WTC11 (cell line): ENCODE measurements at regions not wholly inside any gene's neighbourhood (a gene's known extent, or its start where the extent isn't known, plus 50 kb on each side); places are given as distances from the start of the nearest gene placed in this dataset.

Experiments
- GTF2I ChIP-seq: fragments of 250-450 bp; sonication (Bioruptor Pico); conservative IDR thresholded peaks from 2 replicates; pipeline ENCODE4 v1.4.0; 2021; ENCODE audit warnings: mild to moderate bottlenecking
- ZNF423 ChIP-seq: fragments of 250-450 bp; sonication (Bioruptor Pico); IDR thresholded peaks from 2 replicates; pipeline ENCODE4 v2.1.2; 2022; ENCODE audit warnings: mild to moderate bottlenecking, moderate library complexity

DNA sequence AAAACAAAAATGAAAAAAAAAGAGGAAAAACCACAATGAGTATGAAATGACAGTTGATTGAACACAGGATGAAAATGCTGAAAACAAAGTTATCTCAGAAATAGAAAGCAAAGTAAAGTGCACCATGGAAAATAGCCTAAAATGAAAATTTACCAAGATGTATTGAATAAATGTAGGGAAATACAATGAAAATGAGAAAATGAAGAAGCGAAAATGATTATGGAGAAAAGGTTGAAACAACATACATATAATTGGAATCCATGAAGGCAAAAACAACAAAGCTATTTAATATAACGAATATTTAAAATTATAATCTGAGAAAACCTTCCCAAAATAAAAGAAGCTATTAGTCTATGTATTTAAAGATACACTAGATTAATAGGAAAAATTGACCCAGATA lies 147.4 kb downstream of the TMEM18 start:
- TF ChIP-seq GTF2I (no peak), ZNF423 (CRISPR knock-in tag) (no peak)
